ENCODE measurements at regions not wholly inside any gene's neighbourhood (a gene's known extent, or its start where the extent isn't known, plus 50 kb on each side); places are given as distances from the start of the nearest gene placed in this dataset.

GRCh38 chr3:127403795-127404194 is 115.9 kb upstream of the PRR20G start:
- DNase-seq (ENCODE audit: low spot score) (no peak), FAIRE-seq (no peak)

GRCh38 chr3:127399154-127399553 is 111.3 kb upstream of the PRR20G start:
- FAIRE-seq, result no peak
- no peak for DNase-seq (ENCODE audit: low spot score)

- no peak for FAIRE-seq
Measured at GRCh38 chr3:127396473-127396872, 108.6 kb upstream of the PRR20G start.

GRCh38 chr3:127395663-127396355 is 108.0 kb upstream of the PRR20G start:
- DNase-seq (ENCODE audit: low spot score) (no peak), FAIRE-seq (no peak)

More at GRCh38 chr3:127396473-127396872, 108.6 kb upstream of the PRR20G start:
- DNase-seq (ENCODE audit: low spot score), result no peak

- FAIRE-seq (no peak), DNase-seq (ENCODE audit: low spot score) (no peak)
Measured at GRCh38 chr3:127394984-127395662, 107.3 kb upstream of the PRR20G start.

GRCh38 chr3:127394031-127394430 is 106.2 kb upstream of the PRR20G start:
- no peak for DNase-seq (ENCODE audit: low spot score)
- FAIRE-seq, result no peak

- FAIRE-seq, result no peak
- no peak for DNase-seq (ENCODE audit: low spot score)
Measured at GRCh38 chr3:127393131-127393820, 105.4 kb upstream of the PRR20G start.

- DNase-seq (ENCODE audit: low spot score) (no peak), FAIRE-seq (no peak)
Measured at GRCh38 chr3:127392156-127392490, 104.3 kb upstream of the PRR20G start.

GRCh38 chr3:127391436-127392155 is 103.8 kb upstream of the PRR20G start:
- FAIRE-seq (no peak), DNase-seq (ENCODE audit: low spot score) (no peak)

- DNase-seq (ENCODE audit: low spot score) (no peak), FAIRE-seq (no peak)
Measured at GRCh38 chr3:127390365-127391025, 102.6 kb upstream of the PRR20G start.

- DNase-seq (ENCODE audit: low spot score) (no peak), FAIRE-seq (no peak)
Measured at GRCh38 chr3:127389913-127390312, 102.1 kb upstream of the PRR20G start.

- DNase-seq (ENCODE audit: low spot score) (no peak), FAIRE-seq (no peak)
Measured at GRCh38 chr3:127389420-127389819, 101.6 kb upstream of the PRR20G start.

GRCh38 chr3:127388427-127388826 is 100.6 kb upstream of the PRR20G start:
- FAIRE-seq (no peak), DNase-seq (ENCODE audit: low spot score) (no peak)

GRCh38 chr3:127387556-127388153 is 99.8 kb upstream of the PRR20G start:
- DNase-seq (ENCODE audit: low spot score) (no peak), FAIRE-seq (no peak)

- no peak for FAIRE-seq
Measured at GRCh38 chr3:127387119-127387518, 99.3 kb upstream of the PRR20G start.

GRCh38 chr3:127386490-127386889 is 98.6 kb upstream of the PRR20G start:
- DNase-seq (ENCODE audit: low spot score) (no peak), FAIRE-seq (no peak)

More at GRCh38 chr3:127387119-127387518, 99.3 kb upstream of the PRR20G start:
- DNase-seq (ENCODE audit: low spot score), result no peak

- FAIRE-seq, result no peak
- no peak for DNase-seq (ENCODE audit: low spot score)
Measured at GRCh38 chr3:127385540-127385870, 97.7 kb upstream of the PRR20G start.

GRCh38 chr3:127384717-127385539 is 97.1 kb upstream of the PRR20G start:
- FAIRE-seq, result no peak
- DNase-seq (ENCODE audit: low spot score), result no peak

GRCh38 chr3:127383656-127384179 is 95.9 kb upstream of the PRR20G start:
- FAIRE-seq (no peak), DNase-seq (ENCODE audit: low spot score) (no peak)
